OCI-LY7 (cell line): ENCODE measurements at regions not wholly inside any gene's neighbourhood (a gene's known extent, or its start where the extent isn't known, plus 50 kb on each side); places are given as distances from the start of the nearest gene placed in this dataset.

ENCODE experiments used
- CTCF ChIP-seq: fragments of 200-600 bp; sonication (generic); conservative IDR thresholded peaks from 2 replicates; pipeline ENCODE4 v1.5.1; 2014; ENCODE audit warnings: mild to moderate bottlenecking, antibody characterized with exemption, low read length, moderate library complexity, mixed read lengths
- EZH2phosphoT487 ChIP-seq: fragments of 200-600 bp; sonication (generic); IDR thresholded peaks from 2 replicates; pipeline ENCODE4 v1.6.1; 2018; ENCODE audit warnings: low read depth, borderline replicate concordance, mild to moderate bottlenecking, mixed run types, antibody characterized with exemption, low read length, moderate library complexity, mixed read lengths

GRCh38 chr6:140026546-140026945, 652.1 kb upstream of the CITED2 start:
- TF ChIP-seq CTCF (no peak), EZH2phosphoT487 (no peak)
